NCI-H1105 (cell line): ENCODE measurements at regions not wholly inside any gene's neighbourhood (a gene's known extent, or its start where the extent isn't known, plus 50 kb on each side); places are given as distances from the start of the nearest gene placed in this dataset.
"Not testable (repeated sequence)": the region's sequence is repeated elsewhere in the genome, so short reads cannot be mapped to it uniquely, and the experiment has no call there.

Source experiments
- DNase-seq: peaks from one replicate; lab custom pipeline; 2025; lab: John Stamatoyannopoulos, UW

GRCh38 chr3:154668187-154668586 is 238.2 kb upstream of the GPR149 start:
- no peak for DNase-seq

GRCh38 chr3:154666542-154666941 is 236.6 kb upstream of the GPR149 start:
- no peak for DNase-seq

- no peak for DNase-seq
These were observed 234.7 kb upstream of the GPR149 start for GRCh38 chr3:154664714-154665113.

- no peak for DNase-seq
These were observed 232.9 kb upstream of the GPR149 start for GRCh38 chr3:154662851-154663250.

- no peak for DNase-seq
These were observed 230.8 kb upstream of the GPR149 start for GRCh38 chr3:154660811-154661210.

GRCh38 chr3:154658000-154658399 is 228.0 kb upstream of the GPR149 start:
- DNase-seq, result no peak

GRCh38 chr3:154657218-154657617 is 227.2 kb upstream of the GPR149 start:
- no peak for DNase-seq

- no peak for DNase-seq
These were observed 226.5 kb upstream of the GPR149 start for GRCh38 chr3:154656486-154656885.

- DNase-seq, result no peak
These were observed 212.2 kb upstream of the GPR149 start for GRCh38 chr3:154642145-154642544.

GRCh38 chr3:154625756-154626155 is 195.8 kb upstream of the GPR149 start:
- no peak for DNase-seq

- not testable (repeated sequence) for DNase-seq
These were observed 189.6 kb upstream of the GPR149 start for GRCh38 chr3:154619621-154620020.

- DNase-seq, result no peak
These were observed 186.3 kb upstream of the GPR149 start for GRCh38 chr3:154616298-154616697.

GRCh38 chr3:154615471-154615870 is 185.5 kb upstream of the GPR149 start:
- DNase-seq, result peak; percentile 43

- DNase-seq, result peak; percentile 49
These were observed 184.6 kb upstream of the GPR149 start for GRCh38 chr3:154614601-154615000.

- DNase-seq, result no peak
These were observed 184.1 kb upstream of the GPR149 start for GRCh38 chr3:154614078-154614477.

GRCh38 chr3:154602241-154602640 is 172.3 kb upstream of the GPR149 start:
- DNase-seq, result no peak

GRCh38 chr3:154598166-154598565 is 168.2 kb upstream of the GPR149 start:
- DNase-seq, result no peak

- DNase-seq, result no peak
These were observed 160.8 kb upstream of the GPR149 start for GRCh38 chr3:154590675-154591384.

- DNase-seq, result no peak
These were observed 158.8 kb upstream of the GPR149 start for GRCh38 chr3:154588831-154589230.

- no peak for DNase-seq
These were observed 155.0 kb upstream of the GPR149 start for GRCh38 chr3:154584974-154585373.

- no peak for DNase-seq
These were observed 154.1 kb upstream of the GPR149 start for GRCh38 chr3:154584041-154584440.

GRCh38 chr3:154583086-154583634 is 153.2 kb upstream of the GPR149 start:
- no peak for DNase-seq

GRCh38 chr3:154582501-154582900 is 152.5 kb upstream of the GPR149 start:
- DNase-seq, result no peak
